ENCODE measurements at regions not wholly inside any gene's neighbourhood (a gene's known extent, or its start where the extent isn't known, plus 50 kb on each side); places are given as distances from the start of the nearest gene placed in this dataset.

- H3K36me3 ChIP-seq (ENCODE audit: control insufficient read depth, insufficient read depth, low read length) = no peaks in the 10 kb centered on the region
- Mint-ChIP-seq H3K9me3 (no peaks in the 10 kb centered on the region), H3K4me3 (no peak overlapping the region), H3K4me1 (no peaks in the 10 kb centered on the region), H3K36me3 (ENCODE audit: low read depth) (no peaks in the 10 kb centered on the region), H3K27ac (no peak overlapping the region), H3K27me3 (ENCODE audit: insufficient read depth) (peaks cover 5% of the 10 kb centered on the region)
- 93 to 100% methylated on average over 1 to 2 of the region's 3 CpGs for WGBS, 2 experiments (ENCODE audit: insufficient coverage in 1 of 2, insufficient read length in 1 of 2)
- no peak for TF ChIP-seq CTCF (conservative IDR thresholded peaks at IDR 0.05)
- no peak for DNase-seq
- H3K4me1 ChIP-seq (ENCODE audit: control insufficient read depth, insufficient read depth, low read length) = no peaks in the 10 kb centered on the region
- no peak overlapping the region for H3K4me3 ChIP-seq (ENCODE audit: low read length)
- H3K27me3 ChIP-seq (ENCODE audit: control insufficient read depth, insufficient read depth, low read length, poor library complexity, severe bottlenecking) = no peaks in the 10 kb centered on the region
- no peaks in the 10 kb centered on the region for H3K9me3 ChIP-seq (ENCODE audit: control insufficient read depth, low read length)
- H3K27ac ChIP-seq (ENCODE audit: low read depth, low read length) = no peak overlapping the region
- H3K9ac ChIP-seq (ENCODE audit: extremely low read depth, low read length, poor library complexity, severe bottlenecking) = no peak overlapping the region
Measured at GRCh38 chr18:1599196-1599595, 694.5 kb downstream of the ADCYAP1 start.

- WGBS, 2 experiments (ENCODE audit: insufficient coverage in 1 of 2, insufficient read length in 1 of 2) = 81 to 92% methylated on average over 2 to 4 of the region's 5 CpGs
- H3K4me3 Mint-ChIP-seq = no peak overlapping the region
- H3K27ac Mint-ChIP-seq = no peak overlapping the region
- no peaks in the 10 kb centered on the region for H3K4me1 ChIP-seq (ENCODE audit: control insufficient read depth, insufficient read depth, low read length)
- no peak for TF ChIP-seq CTCF (conservative IDR thresholded peaks at IDR 0.05)
- no peaks in the 10 kb centered on the region for H3K9me3 Mint-ChIP-seq
- H3K4me1 Mint-ChIP-seq = peaks cover 8% of the 10 kb centered on the region
- no peak overlapping the region for H3K27ac ChIP-seq (ENCODE audit: low read depth, low read length)
- H3K27me3 Mint-ChIP-seq (ENCODE audit: insufficient read depth) = no peaks in the 10 kb centered on the region
- DNase-seq = no peak
- no peaks in the 10 kb centered on the region for H3K36me3 ChIP-seq (ENCODE audit: control insufficient read depth, insufficient read depth, low read length)
- no peaks in the 10 kb centered on the region for H3K27me3 ChIP-seq (ENCODE audit: control insufficient read depth, insufficient read depth, low read length, poor library complexity, severe bottlenecking)
- H3K36me3 Mint-ChIP-seq (ENCODE audit: low read depth) = no peaks in the 10 kb centered on the region
- H3K9me3 ChIP-seq (ENCODE audit: control insufficient read depth, low read length) = no peaks in the 10 kb centered on the region
- H3K4me3 ChIP-seq (ENCODE audit: low read length) = no peak overlapping the region
- no peak overlapping the region for H3K9ac ChIP-seq (ENCODE audit: extremely low read depth, low read length, poor library complexity, severe bottlenecking)
Measured at GRCh38 chr18:1604751-1605150, 700.1 kb downstream of the ADCYAP1 start.

GRCh38 chr18:1618364-1618763, 713.7 kb downstream of the ADCYAP1 start:
- Mint-ChIP-seq H3K4me1 (peaks cover 6% of the 10 kb centered on the region), H3K4me3 (no peak overlapping the region), H3K9me3 (no peaks in the 10 kb centered on the region), H3K36me3 (ENCODE audit: low read depth) (no peaks in the 10 kb centered on the region), H3K27ac (no peak overlapping the region), H3K27me3 (ENCODE audit: insufficient read depth) (peaks cover 3% of the 10 kb centered on the region)
- H3K9ac ChIP-seq (ENCODE audit: extremely low read depth, low read length, poor library complexity, severe bottlenecking) = no peak overlapping the region
- H3K9me3 ChIP-seq (ENCODE audit: control insufficient read depth, low read length) = no peaks in the 10 kb centered on the region
- no peak overlapping the region for H3K27ac ChIP-seq (ENCODE audit: low read depth, low read length)
- TF ChIP-seq CTCF (conservative IDR thresholded peaks at IDR 0.05) = no peak
- WGBS, 2 experiments (ENCODE audit: insufficient coverage in 1 of 2, insufficient read length in 1 of 2) = 55 to 78% methylated on average over 2 to 3 of the region's 3 CpGs
- H3K4me3 ChIP-seq (ENCODE audit: low read length) = no peak overlapping the region
- H3K27me3 ChIP-seq (ENCODE audit: control insufficient read depth, insufficient read depth, low read length, poor library complexity, severe bottlenecking) = no peaks in the 10 kb centered on the region
- no peak for DNase-seq
- no peaks in the 10 kb centered on the region for H3K4me1 ChIP-seq (ENCODE audit: control insufficient read depth, insufficient read depth, low read length)
- H3K36me3 ChIP-seq (ENCODE audit: control insufficient read depth, insufficient read depth, low read length) = no peaks in the 10 kb centered on the region
